NCI-H345 treated with DMSO at 0.1 percent for 48 hours (cell line): ENCODE measurements at regions not wholly inside any gene's neighbourhood (a gene's known extent, or its start where the extent isn't known, plus 50 kb on each side); places are given as distances from the start of the nearest gene placed in this dataset.

Experiments
- DNase-seq: peaks from one replicate; lab custom pipeline; 2025; ENCODE audit not compliant: unreplicated experiment; lab: John Stamatoyannopoulos, UW

- no peak for DNase-seq
Observed at GRCh38 chr10:1933215-1933614, 195.9 kb upstream of the ADARB2 start.

- no peak for DNase-seq
Observed at GRCh38 chr10:1932692-1933094, 195.4 kb upstream of the ADARB2 start.

- no peak for DNase-seq
Observed at GRCh38 chr10:1928606-1929005, 191.3 kb upstream of the ADARB2 start.

GRCh38 chr10:1923998-1924397 lies 186.7 kb upstream of the ADARB2 start:
- DNase-seq: no peak

- no peak for DNase-seq
Observed at GRCh38 chr10:1923586-1923985, 186.3 kb upstream of the ADARB2 start.

- no peak for DNase-seq
Observed at GRCh38 chr10:1920941-1921340, 183.6 kb upstream of the ADARB2 start.

- no peak for DNase-seq
Observed at GRCh38 chr10:1920127-1920526, 182.8 kb upstream of the ADARB2 start.

- DNase-seq: no peak
Observed at GRCh38 chr10:1911771-1912170, 174.4 kb upstream of the ADARB2 start.

- no peak for DNase-seq
Observed at GRCh38 chr10:1903982-1904381, 166.7 kb upstream of the ADARB2 start.

- no peak for DNase-seq
Observed at GRCh38 chr10:1896153-1896552, 158.8 kb upstream of the ADARB2 start.

- no peak for DNase-seq
Observed at GRCh38 chr10:1895691-1896090, 158.4 kb upstream of the ADARB2 start.

GRCh38 chr10:1894912-1895311 lies 157.6 kb upstream of the ADARB2 start:
- no peak for DNase-seq

GRCh38 chr10:1893941-1894340 lies 156.6 kb upstream of the ADARB2 start:
- DNase-seq: no peak

- no peak for DNase-seq
Observed at GRCh38 chr10:1886039-1886438, 148.7 kb upstream of the ADARB2 start.

- no peak for DNase-seq
Observed at GRCh38 chr10:1882728-1883127, 145.4 kb upstream of the ADARB2 start.

- DNase-seq: no peak
Observed at GRCh38 chr10:1882180-1882579, 144.9 kb upstream of the ADARB2 start.

- DNase-seq: no peak
Observed at GRCh38 chr10:1881636-1882035, 144.3 kb upstream of the ADARB2 start.

- DNase-seq: no peak
Observed at GRCh38 chr10:1874533-1874932, 137.2 kb upstream of the ADARB2 start.

- no peak for DNase-seq
Observed at GRCh38 chr10:1873661-1874315, 136.5 kb upstream of the ADARB2 start.

- DNase-seq: no peak
Observed at GRCh38 chr10:1872151-1872726, 134.9 kb upstream of the ADARB2 start.

- no peak for DNase-seq
Observed at GRCh38 chr10:1870491-1870890, 133.2 kb upstream of the ADARB2 start.

GRCh38 chr10:1869861-1870260 lies 132.5 kb upstream of the ADARB2 start:
- no peak for DNase-seq

GRCh38 chr10:1860351-1860750 lies 123.0 kb upstream of the ADARB2 start:
- DNase-seq: no peak
